SW480 (cell line): ENCODE measurements at regions not wholly inside any gene's neighbourhood (a gene's known extent, or its start where the extent isn't known, plus 50 kb on each side); places are given as distances from the start of the nearest gene placed in this dataset.
"Not testable (repeated sequence)": the region's sequence is repeated elsewhere in the genome, so short reads cannot be mapped to it uniquely, and the experiment has no call there.

Experiments
- DNase-seq: peaks from one replicate; pipeline ENCODE4 v3.0.0-alpha.2; 2016; ENCODE audit warnings: low spot score

GRCh38 chr1:229013981-229014380, 256.9 kb upstream of the RAB4A start:
- DNase-seq = no peak

DNA sequence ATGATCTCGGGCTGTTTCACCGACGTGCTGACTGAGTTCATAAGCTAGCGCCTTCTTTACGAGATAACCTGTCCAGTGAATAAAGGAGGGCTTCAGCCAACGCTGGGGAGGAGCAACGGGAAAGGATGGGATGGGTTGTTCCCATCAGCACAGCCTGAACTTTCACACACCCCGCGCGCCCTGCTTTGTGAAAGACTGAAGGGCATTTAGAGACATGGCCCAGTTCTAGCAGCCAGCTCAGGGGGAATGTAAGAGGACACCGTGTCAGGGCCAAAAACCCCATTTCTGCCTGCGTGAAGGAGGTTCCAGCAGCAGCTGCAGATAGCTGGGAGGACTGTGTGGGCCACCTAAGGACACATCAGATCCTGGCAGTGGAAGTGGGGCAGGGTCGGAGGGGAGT, 255.1 kb upstream of the RAB4A start:
- DNase-seq = no peak

DNA sequence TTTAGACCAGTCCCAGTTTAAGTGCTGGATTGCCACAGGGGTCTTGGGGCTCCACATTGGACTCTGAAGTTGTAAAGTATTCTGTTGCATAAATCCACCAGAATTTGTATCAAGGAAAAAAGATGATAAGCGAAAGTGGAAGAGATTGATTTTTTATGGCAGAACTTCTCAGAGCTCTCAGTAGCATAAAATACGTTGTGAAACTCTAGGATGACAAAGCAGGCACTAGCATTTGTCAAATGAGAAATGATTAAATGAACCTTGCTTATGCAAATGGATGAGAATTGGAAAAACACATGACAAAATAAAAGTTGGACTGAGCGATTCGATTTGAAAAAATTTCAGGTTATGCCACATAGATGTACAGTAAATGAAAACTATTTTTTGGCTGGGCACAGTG, 253.8 kb upstream of the RAB4A start:
- no peak for DNase-seq

GRCh38 chr1:229018674-229019295, 252.1 kb upstream of the RAB4A start:
- DNase-seq = no peak

DNA sequence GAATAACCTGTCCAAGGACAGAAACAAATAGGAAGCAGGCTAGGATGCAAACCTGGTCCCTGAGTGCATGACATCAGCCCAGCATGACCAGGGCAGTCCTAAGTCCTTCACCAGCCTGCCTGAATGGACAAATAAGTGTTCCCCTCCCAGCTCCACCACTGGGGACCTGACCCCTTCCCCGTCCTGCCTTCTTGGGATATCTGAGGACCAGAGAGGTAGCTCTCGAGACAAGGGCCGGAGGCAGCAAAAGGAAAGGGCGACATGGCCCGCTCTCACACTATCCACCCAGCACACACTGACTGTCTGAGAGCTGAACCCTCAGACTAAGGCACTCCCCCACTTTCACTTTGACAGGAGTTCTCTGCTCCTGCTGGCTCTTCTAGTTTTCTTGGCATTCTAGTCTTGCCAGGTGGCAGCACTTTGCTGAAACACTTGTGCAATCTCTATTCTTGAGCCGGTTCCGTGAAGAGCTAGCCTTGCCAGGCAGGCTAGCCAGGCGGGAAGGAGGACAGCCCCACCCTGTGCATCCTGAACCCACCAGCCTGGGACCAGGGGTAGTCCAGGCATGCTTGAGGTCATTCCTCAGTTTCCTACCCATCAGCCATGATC, 251.1 kb upstream of the RAB4A start:
- DNase-seq = no peak

GRCh38 chr1:229021034-229021433, 249.9 kb upstream of the RAB4A start:
- not testable (repeated sequence) for DNase-seq

DNA sequence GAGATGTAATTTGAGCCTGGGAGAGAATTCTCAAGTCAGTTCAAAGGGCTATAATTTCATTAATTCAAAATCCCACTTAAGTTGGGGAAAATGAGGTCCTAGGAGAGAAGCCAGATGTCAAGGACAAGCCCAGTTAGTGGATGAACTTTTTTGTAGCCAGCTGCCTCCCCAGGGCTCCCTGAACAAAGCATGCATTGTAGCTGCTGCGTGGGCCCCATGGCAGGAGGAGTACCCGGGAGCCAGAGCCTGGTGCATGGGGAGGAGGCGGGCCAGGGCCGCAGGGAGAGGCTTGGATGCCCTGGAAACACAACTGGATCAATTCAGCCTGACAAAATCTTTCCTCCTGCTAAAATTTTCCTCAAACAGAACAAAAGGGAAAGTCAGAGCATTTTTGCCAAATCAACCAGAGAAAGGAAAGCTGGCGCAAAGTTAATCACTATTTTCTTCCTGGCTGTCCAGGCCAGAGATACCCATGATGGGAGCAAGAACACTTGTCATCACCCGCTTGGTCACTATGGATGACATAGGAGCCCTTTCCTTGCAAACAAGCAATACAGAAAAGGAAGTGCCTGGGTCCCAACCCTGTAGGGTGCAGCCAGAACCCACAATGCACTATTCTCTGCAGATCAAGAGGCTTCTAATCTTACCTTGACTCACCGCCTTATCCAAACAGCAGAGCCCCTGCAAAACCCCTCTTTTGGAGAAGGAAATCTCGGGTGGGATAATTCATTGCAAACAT, 248.1 kb upstream of the RAB4A start:
- DNase-seq = peak; percentile 39

DNA sequence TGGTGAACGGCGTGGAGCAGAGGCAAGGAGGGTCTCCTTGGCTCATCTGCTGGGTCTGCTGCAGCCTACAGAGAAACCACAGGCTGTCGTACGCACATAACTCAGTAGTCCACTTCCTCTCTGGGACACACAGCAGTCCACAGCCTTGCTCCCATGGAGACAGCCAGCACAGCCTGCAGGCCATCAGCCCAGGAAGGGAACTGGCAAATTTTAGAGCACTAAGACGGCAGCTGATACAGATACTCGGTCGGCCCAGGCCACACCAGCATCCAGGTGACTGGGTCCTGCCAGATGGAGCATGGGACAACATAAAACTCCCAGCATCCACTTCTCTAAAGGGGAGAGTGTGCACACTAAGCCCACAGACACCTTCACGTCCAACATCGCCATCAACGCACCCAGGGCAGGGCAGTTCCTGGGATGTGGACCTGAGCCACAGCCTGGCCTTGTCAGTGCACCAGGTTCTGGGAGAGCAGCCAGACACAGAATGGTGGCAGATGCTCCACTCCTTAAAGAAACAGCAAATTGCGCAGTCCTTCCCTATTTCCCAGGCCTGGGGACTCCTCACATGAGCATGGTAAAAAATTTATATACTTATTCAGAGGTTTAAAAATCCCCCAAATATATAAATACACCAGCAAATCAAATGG, 247.1 kb upstream of the RAB4A start:
- DNase-seq = no peak

- DNase-seq = peak; percentile 69
These were observed 246.3 kb upstream of the RAB4A start for GRCh38 chr1:229024528-229025130.

DNA sequence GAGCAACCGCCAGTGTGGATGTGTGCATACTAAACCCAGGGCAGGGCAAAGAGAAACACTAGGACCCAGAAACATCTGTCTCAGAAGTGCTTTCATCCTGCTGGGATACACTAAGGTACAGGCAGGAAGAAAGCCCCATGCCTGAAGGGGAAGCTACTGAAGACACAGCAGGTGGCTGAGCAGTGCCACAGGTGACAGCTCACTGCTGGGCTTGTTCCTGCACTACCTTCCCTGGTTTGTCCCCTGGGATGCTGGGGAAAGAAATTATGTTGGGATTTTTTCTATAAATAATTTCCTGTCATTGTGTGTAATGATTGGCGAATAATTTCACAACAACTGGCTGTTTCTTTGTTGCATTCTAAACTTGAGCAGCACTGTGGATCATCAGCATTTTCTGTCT, 245.3 kb upstream of the RAB4A start:
- no peak for DNase-seq

DNA sequence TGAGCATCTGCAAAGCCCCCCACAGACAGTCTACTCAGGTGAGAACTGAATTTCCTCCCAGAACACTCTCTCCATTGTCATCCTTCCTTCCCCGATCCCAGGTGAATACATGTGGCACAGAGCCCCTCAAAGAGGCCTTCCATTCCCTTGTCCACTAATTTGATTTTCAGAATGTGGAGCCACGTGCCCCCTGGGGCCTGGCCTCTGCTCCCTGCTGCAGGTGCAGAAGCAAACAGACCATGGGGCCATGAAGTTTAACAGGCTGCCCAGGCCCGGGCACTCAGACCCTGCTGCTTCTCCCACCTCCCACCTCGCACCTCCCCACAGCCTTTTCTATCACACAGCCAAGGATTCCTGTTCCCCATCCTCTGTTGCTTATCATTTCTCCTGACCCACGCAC, 243.8 kb upstream of the RAB4A start:
- DNase-seq = no peak

GRCh38 chr1:229027622-229028182, 243.2 kb upstream of the RAB4A start:
- no peak for DNase-seq

- DNase-seq = no peak
These were observed 242.4 kb upstream of the RAB4A start for GRCh38 chr1:229028544-229028943.

DNA sequence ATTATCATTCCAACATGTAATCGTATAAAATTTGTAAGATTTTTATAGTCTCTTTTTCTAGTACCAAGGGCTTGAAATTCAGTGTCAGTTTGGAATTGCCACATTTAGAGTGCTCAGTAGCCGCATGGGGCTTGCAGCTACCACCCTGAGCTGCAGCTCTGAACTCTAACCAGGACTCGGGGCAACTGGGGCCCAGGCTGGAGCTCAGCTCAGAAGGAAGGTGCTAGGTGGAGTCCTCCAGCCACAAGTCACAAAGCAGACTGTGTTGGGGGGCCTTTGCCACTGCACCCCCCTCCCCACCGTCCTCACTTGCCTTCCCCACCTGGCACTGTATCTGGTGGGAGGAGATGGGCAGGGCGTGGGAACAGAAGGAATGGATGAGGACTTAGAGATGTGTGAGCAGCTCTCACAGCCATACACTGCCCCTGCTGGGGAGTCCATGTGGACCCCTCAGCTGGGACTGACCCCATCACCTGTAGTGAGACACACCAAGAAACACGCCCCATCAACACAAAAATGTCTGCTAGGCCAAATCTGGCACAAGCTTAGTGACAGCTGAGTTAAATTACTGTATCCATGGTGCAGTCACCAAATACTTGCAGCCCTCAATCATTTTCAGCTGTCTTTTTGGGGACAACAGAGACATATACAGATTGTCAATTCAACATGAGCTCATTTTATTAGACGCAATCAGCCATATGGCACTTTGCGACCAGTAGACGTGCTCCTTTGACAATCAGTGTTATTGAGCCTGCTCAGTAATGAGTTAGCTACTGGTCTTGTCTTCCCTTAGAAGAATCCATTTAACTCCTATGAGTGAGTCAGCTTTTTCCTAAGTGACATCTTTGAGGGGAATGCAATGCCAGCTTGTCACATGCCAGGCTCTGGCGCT, 241.7 kb upstream of the RAB4A start:
- DNase-seq = no peak

GRCh38 chr1:229029879-229030235, 241.1 kb upstream of the RAB4A start:
- no peak for DNase-seq

DNA sequence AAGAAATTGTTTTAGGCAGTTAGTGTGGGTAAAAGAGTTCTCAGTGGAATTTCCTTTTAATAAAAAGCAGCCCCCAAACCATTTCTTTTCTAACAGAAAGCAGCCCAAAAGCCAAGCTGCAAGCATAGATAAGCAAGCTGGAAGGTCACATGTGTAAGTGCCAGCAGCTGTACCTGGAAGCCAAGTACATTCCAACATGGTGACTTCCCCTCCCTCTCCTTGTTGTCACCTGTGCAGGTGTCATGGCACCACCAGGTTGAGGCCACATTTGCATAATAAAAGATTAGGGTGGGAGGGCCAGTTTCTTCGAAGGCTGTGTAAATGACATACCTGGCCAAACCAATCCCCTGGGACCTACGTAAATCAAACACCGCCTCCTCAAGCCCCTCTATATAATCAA, 240.3 kb upstream of the RAB4A start:
- DNase-seq = no peak

DNA sequence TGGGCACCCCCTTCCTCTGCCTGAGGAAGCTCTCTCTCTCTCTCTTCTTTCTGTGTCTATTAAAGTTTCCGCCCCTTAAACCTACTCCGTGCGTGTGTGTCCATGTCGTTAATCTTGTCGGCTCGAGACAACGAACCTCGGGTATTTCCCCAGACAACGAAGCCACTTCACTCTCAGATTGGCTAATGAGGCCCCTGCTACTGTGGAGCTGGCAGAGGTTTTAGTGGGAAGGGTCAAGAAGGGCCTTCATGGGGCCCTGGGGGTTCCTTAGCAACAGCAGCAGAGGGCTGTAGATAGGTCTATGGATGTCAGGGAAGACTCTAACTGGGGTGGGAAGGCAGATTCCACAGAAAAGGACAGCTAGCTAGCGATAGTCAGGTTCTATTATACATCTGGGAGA, 239.8 kb upstream of the RAB4A start:
- DNase-seq = no peak

- DNase-seq = no peak
These were observed 239.2 kb upstream of the RAB4A start for GRCh38 chr1:229031481-229032341.

DNA sequence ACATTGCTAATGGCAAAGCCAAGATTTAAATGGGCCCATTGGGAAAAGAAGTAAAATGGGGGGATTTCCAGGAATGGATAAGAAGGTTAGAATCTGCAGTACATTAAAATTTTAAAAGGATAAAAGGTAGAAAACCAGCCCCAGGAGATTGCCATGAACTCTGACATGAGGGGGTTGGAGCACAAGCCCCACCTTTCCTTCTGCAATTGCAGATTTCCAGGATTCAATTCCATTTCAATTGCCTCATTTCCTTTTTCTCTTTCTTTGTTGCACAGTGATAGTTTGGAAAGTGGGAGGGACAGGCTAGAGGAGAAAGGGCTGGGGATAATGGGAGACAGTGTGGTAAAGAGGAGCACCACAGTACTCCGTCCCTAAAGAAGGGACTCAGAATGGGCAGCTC, 238.5 kb upstream of the RAB4A start:
- DNase-seq = no peak

DNA sequence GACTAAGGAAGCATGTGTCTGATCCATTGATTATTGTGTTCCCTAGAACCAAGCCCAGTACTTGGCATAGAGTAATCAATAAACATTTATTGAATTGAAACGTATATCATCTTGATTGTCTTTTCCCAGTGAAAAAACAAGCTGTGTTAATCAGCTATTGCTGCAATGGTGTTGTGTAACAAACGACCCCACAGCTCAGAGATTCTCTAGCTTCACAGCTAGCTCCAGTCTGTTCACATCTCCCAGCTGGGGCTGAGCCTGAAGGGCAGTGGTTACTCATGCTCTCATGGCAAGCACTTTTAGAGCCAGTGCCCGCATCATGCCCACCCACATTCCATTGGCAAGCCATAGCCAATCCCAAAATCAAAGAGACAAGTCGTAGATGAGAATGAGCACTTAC, 237.4 kb upstream of the RAB4A start:
- no peak for DNase-seq
